Astrocyte (in vitro differentiated cells and primary cell): ENCODE measurements at regions not wholly inside any gene's neighbourhood (a gene's known extent, or its start where the extent isn't known, plus 50 kb on each side); places are given as distances from the start of the nearest gene placed in this dataset.

ENCODE experiments used
- EZH2 ChIP-seq: IDR thresholded peaks from 2 replicates; pipeline ENCODE4 v1.6.1; 2012; ENCODE audit warnings: mild to moderate bottlenecking, low read length, inconsistent platforms; ENCODE audit not compliant: insufficient read depth
- TF ChIP-seq, protein P1 (sequence below): IDR thresholded peaks from 2 replicates; pipeline ENCODE4 v1.5.1; 2011; ENCODE audit warnings: low read depth, mild to moderate bottlenecking, inconsistent platforms, low read length, moderate library complexity; ENCODE audit not compliant: insufficient read depth

GRCh38 chr12:63023926-63024325 is 89.0 kb upstream of the PPM1H start:
- TF ChIP-seq, protein P1, sequence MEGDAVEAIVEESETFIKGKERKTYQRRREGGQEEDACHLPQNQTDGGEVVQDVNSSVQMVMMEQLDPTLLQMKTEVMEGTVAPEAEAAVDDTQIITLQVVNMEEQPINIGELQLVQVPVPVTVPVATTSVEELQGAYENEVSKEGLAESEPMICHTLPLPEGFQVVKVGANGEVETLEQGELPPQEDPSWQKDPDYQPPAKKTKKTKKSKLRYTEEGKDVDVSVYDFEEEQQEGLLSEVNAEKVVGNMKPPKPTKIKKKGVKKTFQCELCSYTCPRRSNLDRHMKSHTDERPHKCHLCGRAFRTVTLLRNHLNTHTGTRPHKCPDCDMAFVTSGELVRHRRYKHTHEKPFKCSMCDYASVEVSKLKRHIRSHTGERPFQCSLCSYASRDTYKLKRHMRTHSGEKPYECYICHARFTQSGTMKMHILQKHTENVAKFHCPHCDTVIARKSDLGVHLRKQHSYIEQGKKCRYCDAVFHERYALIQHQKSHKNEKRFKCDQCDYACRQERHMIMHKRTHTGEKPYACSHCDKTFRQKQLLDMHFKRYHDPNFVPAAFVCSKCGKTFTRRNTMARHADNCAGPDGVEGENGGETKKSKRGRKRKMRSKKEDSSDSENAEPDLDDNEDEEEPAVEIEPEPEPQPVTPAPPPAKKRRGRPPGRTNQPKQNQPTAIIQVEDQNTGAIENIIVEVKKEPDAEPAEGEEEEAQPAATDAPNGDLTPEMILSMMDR: no peak
- no peak for TF ChIP-seq EZH2
